Smooth muscle cell (in vitro differentiated cells): ENCODE measurements at regions not wholly inside any gene's neighbourhood (a gene's known extent, or its start where the extent isn't known, plus 50 kb on each side); places are given as distances from the start of the nearest gene placed in this dataset.

ENCODE experiments used
- DNase-seq: peaks from one replicate; lab custom pipeline; 2025; ENCODE audit not compliant: unreplicated experiment; lab: John Stamatoyannopoulos, UW
- H2AFZ ChIP-seq: fragments of 200-600 bp; sonication (generic); 2 replicates; pipeline ENCODE4 v1.6.0; 2016; ENCODE audit warnings: antibody characterized with exemption, low read depth, mild to moderate bottlenecking
- H3F3A ChIP-seq: fragments of 200-600 bp; sonication (generic); 2 replicates; pipeline ENCODE4 v1.6.0; 2017; ENCODE audit warnings: antibody characterized with exemption, low read depth
- H3K27ac ChIP-seq: fragments of 200-600 bp; sonication (generic); 2 replicates; pipeline ENCODE4 v1.5.1; 2016; ENCODE audit warnings: low read depth, mild to moderate bottlenecking
- H3K27me3 ChIP-seq: fragments of 200-600 bp; sonication (generic); 2 replicates; pipeline ENCODE4 v1.6.1; 2016; ENCODE audit warnings: low read depth, mild to moderate bottlenecking
- H3K36me3 ChIP-seq: fragments of 200-600 bp; sonication (generic); 2 replicates; pipeline ENCODE4 v1.5.1; 2016; ENCODE audit warnings: low read depth
- H3K4me1 ChIP-seq: fragments of 200-600 bp; sonication (generic); 2 replicates; pipeline ENCODE4 v1.5.1; 2016; ENCODE audit warnings: low read depth
- H3K4me2 ChIP-seq: fragments of 200-600 bp; sonication (generic); 2 replicates; pipeline ENCODE4 v1.6.0; 2016; ENCODE audit warnings: mild to moderate bottlenecking
- H3K4me3 ChIP-seq: fragments of 200-600 bp; sonication (generic); 2 replicates; pipeline ENCODE4 v1.5.1; 2016; ENCODE audit warnings: mild to moderate bottlenecking
- H3K79me2 ChIP-seq: fragments of 200-600 bp; sonication (generic); 2 replicates; pipeline ENCODE4 v1.6.0; 2016; ENCODE audit warnings: low read depth, mild to moderate bottlenecking
- H3K9ac ChIP-seq: fragments of 200-600 bp; sonication (generic); 2 replicates; pipeline ENCODE4 v1.6.0; 2016; ENCODE audit warnings: low read depth
- H3K9me3 ChIP-seq: fragments of 200-600 bp; sonication (generic); replicated peaks from 2 replicates; pipeline ENCODE4 v1.5.1; 2016; ENCODE audit warnings: low read depth
- H4K20me1 ChIP-seq: fragments of 200-600 bp; sonication (generic); 2 replicates; pipeline ENCODE4 v1.6.0; 2016; ENCODE audit warnings: low read depth
- WGBS: methylation state at CpG from one replicate; pipeline ENCODE4 v1.1.7; 2016; ENCODE audit warnings: low lambda C conversion rate; 5-methylcytosine and 5-hydroxymethylcytosine counted together
- TF ChIP-seq, protein P1 (sequence below): fragments of 200-600 bp; sonication (generic); IDR thresholded peaks from 2 replicates; pipeline ENCODE4 v1.5.1; 2017; ENCODE audit warnings: borderline replicate concordance, mild to moderate bottlenecking, antibody characterized with exemption; ENCODE audit not compliant: insufficient read depth, poor library complexity, severe bottlenecking

DNA sequence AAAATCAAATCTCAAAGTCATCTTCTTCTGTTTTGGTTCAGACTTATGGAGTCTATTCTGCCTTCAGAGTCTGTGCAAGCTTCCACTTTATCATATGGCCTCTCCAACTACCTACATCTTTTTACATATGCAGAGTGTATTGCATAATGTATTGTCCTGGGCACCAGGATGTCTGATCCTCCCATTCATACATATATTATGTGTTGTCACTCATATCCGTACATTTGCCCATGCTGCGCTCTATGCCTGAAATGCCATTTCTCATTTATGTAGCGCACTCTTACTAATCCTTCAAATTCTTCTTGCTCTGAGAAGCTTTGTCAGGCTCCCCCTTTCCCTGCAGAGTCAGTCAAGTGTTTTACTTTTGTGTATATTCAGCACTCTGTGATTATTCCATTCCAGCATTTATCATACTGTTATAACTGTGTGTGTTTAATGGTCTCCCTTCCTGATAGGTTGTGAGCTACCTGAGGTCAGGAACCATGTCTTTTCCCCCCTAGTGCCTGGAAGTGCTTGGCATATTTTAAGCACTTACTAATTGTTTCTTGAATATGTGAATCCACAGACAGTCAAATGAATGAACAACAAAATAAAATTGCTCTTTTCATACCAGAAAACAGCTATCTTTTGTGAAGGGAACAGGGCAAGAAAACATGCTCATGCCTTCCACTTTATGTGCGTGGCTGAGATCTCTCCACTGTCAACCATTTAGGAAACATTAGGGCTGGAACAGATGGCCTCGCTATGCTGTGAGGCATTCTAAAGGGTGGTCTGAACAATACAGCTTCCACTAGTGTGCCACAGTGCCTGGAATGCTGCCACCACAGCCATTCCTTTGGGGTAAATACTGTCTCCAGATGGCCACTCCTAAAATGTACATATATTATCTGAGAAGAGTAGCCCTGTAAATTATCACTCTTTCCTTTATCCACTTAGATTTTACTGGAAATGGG, 81.8 kb downstream of the GLUD2 start:
- no peaks in the 10 kb centered on the region for H3F3A ChIP-seq
- no peaks in the 10 kb centered on the region for H3K9me3 ChIP-seq
- no peak overlapping the region for H3K9ac ChIP-seq
- H3K79me2 ChIP-seq = no peaks in the 10 kb centered on the region
- no peak overlapping the region for H3K27ac ChIP-seq
- no peak for DNase-seq
- 90% methylated on average over 5 of the region's 5 CpGs for WGBS
- no peak overlapping the region for H3K4me2 ChIP-seq
- H4K20me1 ChIP-seq = no peaks in the 10 kb centered on the region
- H2AFZ ChIP-seq = no peak overlapping the region
- H3K4me1 ChIP-seq = no peaks in the 10 kb centered on the region
- TF ChIP-seq, protein P1, sequence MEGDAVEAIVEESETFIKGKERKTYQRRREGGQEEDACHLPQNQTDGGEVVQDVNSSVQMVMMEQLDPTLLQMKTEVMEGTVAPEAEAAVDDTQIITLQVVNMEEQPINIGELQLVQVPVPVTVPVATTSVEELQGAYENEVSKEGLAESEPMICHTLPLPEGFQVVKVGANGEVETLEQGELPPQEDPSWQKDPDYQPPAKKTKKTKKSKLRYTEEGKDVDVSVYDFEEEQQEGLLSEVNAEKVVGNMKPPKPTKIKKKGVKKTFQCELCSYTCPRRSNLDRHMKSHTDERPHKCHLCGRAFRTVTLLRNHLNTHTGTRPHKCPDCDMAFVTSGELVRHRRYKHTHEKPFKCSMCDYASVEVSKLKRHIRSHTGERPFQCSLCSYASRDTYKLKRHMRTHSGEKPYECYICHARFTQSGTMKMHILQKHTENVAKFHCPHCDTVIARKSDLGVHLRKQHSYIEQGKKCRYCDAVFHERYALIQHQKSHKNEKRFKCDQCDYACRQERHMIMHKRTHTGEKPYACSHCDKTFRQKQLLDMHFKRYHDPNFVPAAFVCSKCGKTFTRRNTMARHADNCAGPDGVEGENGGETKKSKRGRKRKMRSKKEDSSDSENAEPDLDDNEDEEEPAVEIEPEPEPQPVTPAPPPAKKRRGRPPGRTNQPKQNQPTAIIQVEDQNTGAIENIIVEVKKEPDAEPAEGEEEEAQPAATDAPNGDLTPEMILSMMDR = no peak
- H3K36me3 ChIP-seq = no peaks in the 10 kb centered on the region
- no peaks in the 10 kb centered on the region for H3K27me3 ChIP-seq
- no peak overlapping the region for H3K4me3 ChIP-seq

DNA sequence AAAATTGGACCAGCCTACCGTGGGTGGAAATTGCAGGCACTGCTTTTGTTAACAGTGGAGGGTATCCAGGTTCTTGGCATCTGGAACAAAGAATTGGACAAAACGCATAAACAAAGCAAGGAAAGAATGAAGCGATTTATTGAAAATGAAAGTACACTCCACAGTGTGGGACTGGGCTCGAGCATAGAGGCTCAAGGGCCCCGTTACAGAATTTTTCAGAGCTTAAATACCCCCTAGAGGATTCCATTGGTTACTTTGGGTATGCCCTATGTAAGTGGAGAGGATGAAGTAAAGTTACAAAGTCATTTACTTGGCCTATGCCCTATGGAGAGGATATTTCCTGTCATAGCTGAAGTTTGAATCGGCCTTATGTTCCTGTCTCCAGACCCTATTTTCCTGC, 85.3 kb downstream of the GLUD2 start:
- H2AFZ ChIP-seq = no peak overlapping the region
- no peaks in the 10 kb centered on the region for H3K36me3 ChIP-seq
- no peaks in the 10 kb centered on the region for H3K4me1 ChIP-seq
- 75% methylated on average over 6 of the region's 6 CpGs for WGBS
- TF ChIP-seq, protein P1 = no peak
- H3F3A ChIP-seq = no peaks in the 10 kb centered on the region
- no peaks in the 10 kb centered on the region for H3K79me2 ChIP-seq
- no peak overlapping the region for H3K4me3 ChIP-seq
- H3K27me3 ChIP-seq = no peaks in the 10 kb centered on the region
- no peak overlapping the region for H3K9ac ChIP-seq
- H3K9me3 ChIP-seq = no peaks in the 10 kb centered on the region
- H3K4me2 ChIP-seq = no peak overlapping the region
- H4K20me1 ChIP-seq = no peaks in the 10 kb centered on the region
- DNase-seq = no peak
- no peak overlapping the region for H3K27ac ChIP-seq

DNA sequence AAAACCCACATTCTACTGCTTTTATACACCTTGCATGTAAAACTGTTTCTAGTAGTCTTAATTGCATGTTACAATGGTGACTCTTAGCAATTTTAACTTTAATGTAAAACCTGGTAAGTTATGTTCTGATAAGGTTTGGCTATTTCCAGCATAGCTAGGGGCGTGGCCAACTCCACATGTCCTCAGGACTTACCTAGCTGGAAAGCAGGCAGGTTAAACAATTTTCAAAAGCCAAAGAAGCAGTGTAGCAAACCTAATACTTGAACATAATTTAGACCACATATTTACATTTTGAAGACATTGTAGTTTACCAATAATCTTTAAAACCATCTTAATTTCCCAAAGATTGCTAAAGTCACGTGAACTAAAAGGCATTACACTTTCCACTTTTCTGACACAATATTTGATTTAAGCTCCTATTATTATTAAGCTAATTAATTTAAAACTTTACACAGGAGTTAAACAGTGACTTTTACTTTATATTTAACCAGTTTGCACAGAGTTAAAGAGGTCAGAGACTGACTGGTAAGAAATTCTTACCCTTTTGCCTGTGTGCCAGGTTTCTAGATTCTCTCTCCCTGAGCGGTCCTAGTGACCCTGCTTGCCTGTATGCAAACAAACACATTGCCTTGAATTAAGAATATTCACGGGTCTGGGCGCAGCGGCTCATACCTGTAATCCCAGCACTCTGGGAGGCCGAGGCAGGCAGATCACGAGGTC, 88.2 kb downstream of the GLUD2 start:
- H3K4me2 ChIP-seq = no peak overlapping the region
- H2AFZ ChIP-seq = no peak overlapping the region
- WGBS = 78% methylated on average over 8 of the region's 8 CpGs
- H3K27ac ChIP-seq = no peak overlapping the region
- TF ChIP-seq, protein P1 = no peak
- no peaks in the 10 kb centered on the region for H3F3A ChIP-seq
- no peaks in the 10 kb centered on the region for H3K36me3 ChIP-seq
- no peak overlapping the region for H3K4me3 ChIP-seq
- DNase-seq = no peak
- H3K9ac ChIP-seq = no peak overlapping the region
- no peaks in the 10 kb centered on the region for H3K79me2 ChIP-seq
- H4K20me1 ChIP-seq = no peaks in the 10 kb centered on the region
- H3K4me1 ChIP-seq = no peaks in the 10 kb centered on the region
- H3K9me3 ChIP-seq = no peaks in the 10 kb centered on the region
- H3K27me3 ChIP-seq = no peaks in the 10 kb centered on the region
